Loucy (cell line): ENCODE measurements at regions not wholly inside any gene's neighbourhood (a gene's known extent, or its start where the extent isn't known, plus 50 kb on each side); places are given as distances from the start of the nearest gene placed in this dataset.

Experiments
- H2AFZ ChIP-seq: fragments of 200-600 bp; sonication (generic); 2 replicates; pipeline ENCODE4 v1.6.0; 2016; ENCODE audit warnings: antibody characterized with exemption, mild to moderate bottlenecking, low read length, moderate library complexity
- H3F3A ChIP-seq: fragments of 200-600 bp; 2 replicates; pipeline ENCODE4 v1.6.0; 2016; ENCODE audit warnings: antibody characterized with exemption, low read depth, mild to moderate bottlenecking
- H3K27me3 ChIP-seq: fragments of 200-600 bp; sonication (generic); 2 replicates; pipeline ENCODE4 v1.6.1; 2014; ENCODE audit warnings: low read length, mild to moderate bottlenecking; ENCODE audit not compliant: insufficient read depth, poor library complexity, severe bottlenecking
- H3K36me3 ChIP-seq: fragments of 200-600 bp; sonication (generic); 2 replicates; pipeline ENCODE4 v1.6.1; 2016; ENCODE audit warnings: low read length; ENCODE audit not compliant: insufficient read depth
- H3K4me1 ChIP-seq: fragments of 200-600 bp; sonication (generic); 2 replicates; pipeline ENCODE4 v1.5.1; 2014; ENCODE audit warnings: low read length, mild to moderate bottlenecking; ENCODE audit not compliant: insufficient read depth, poor library complexity, severe bottlenecking
- H3K4me2 ChIP-seq: fragments of 200-600 bp; sonication (generic); 2 replicates; pipeline ENCODE4 v1.6.0; 2014; ENCODE audit warnings: antibody characterized with exemption, low read length, low read depth, mild to moderate bottlenecking; ENCODE audit not compliant: poor library complexity, severe bottlenecking
- H3K4me3 ChIP-seq: fragments of 200-600 bp; sonication (generic); 2 replicates; pipeline ENCODE4 v1.5.1; 2014; ENCODE audit warnings: low read length, mild to moderate bottlenecking, mixed read lengths; ENCODE audit not compliant: poor library complexity, severe bottlenecking
- H3K79me2 ChIP-seq: fragments of 200-600 bp; sonication (generic); 2 replicates; pipeline ENCODE4 v1.6.1; 2014; ENCODE audit warnings: low read length; ENCODE audit not compliant: insufficient read depth
- H3K9ac ChIP-seq: fragments of 200-600 bp; sonication (generic); 2 replicates; pipeline ENCODE4 v1.6.0; 2014; ENCODE audit warnings: mild to moderate bottlenecking, low read depth, low read length, moderate library complexity; ENCODE audit not compliant: poor library complexity, severe bottlenecking
- H3K9me2 ChIP-seq: fragments of 200-600 bp; sonication (generic); replicated peaks from 2 replicates; pipeline ENCODE4 v1.6.1; 2016; ENCODE audit warnings: low read depth, low read length, mixed read lengths
- H3K9me3 ChIP-seq: fragments of 200-600 bp; sonication (generic); 2 replicates; pipeline ENCODE4 v1.6.1; 2014; ENCODE audit warnings: mild to moderate bottlenecking, antibody characterized with exemption, low read length, low read depth; ENCODE audit not compliant: insufficient read depth
- H4K20me1 ChIP-seq: fragments of 200-600 bp; sonication (generic); 2 replicates; pipeline ENCODE4 v1.6.0; 2014; ENCODE audit warnings: antibody characterized with exemption, low read length, mild to moderate bottlenecking; ENCODE audit not compliant: insufficient read depth, poor library complexity, severe bottlenecking
- CTCF ChIP-seq: fragments of 200-600 bp; sonication (generic); conservative IDR thresholded peaks from 2 replicates; pipeline ENCODE4 v1.5.1; 2014; ENCODE audit warnings: mild to moderate bottlenecking, antibody characterized with exemption, low read length
- EZH2phosphoT487 ChIP-seq: fragments of 200-600 bp; IDR thresholded peaks from 2 replicates; pipeline ENCODE4 v1.6.1; 2018; ENCODE audit warnings: antibody characterized with exemption, mild to moderate bottlenecking, moderate library complexity, borderline replicate concordance

- Histone ChIP-seq H4K20me1 (no peaks in the 10 kb centered on the region), H3K4me1 (no peaks in the 10 kb centered on the region), H3F3A (no peaks in the 10 kb centered on the region), H3K4me3 (no peak overlapping the region), H3K4me2 (no peak overlapping the region), H3K9me2 (no peaks in the 10 kb centered on the region), H3K36me3 (no peaks in the 10 kb centered on the region), H3K9ac (no peak overlapping the region), H3K9me3 (no peaks in the 10 kb centered on the region), H3K79me2 (no peaks in the 10 kb centered on the region), H2AFZ (no peak overlapping the region), H3K27me3 (no peaks in the 10 kb centered on the region)
- TF ChIP-seq EZH2phosphoT487 (no peak), CTCF (no peak)
These were observed 1605.7 kb upstream of the SLC10A2 start for GRCh38 chr13:104671901-104672300.

- Histone ChIP-seq H3K36me3 (no peaks in the 10 kb centered on the region), H3K4me2 (no peak overlapping the region), H4K20me1 (no peaks in the 10 kb centered on the region), H2AFZ (no peak overlapping the region), H3K9me3 (no peaks in the 10 kb centered on the region), H3K4me3 (no peak overlapping the region), H3K4me1 (no peaks in the 10 kb centered on the region), H3F3A (no peaks in the 10 kb centered on the region), H3K79me2 (no peaks in the 10 kb centered on the region), H3K9ac (no peak overlapping the region), H3K27me3 (no peaks in the 10 kb centered on the region), H3K9me2 (no peaks in the 10 kb centered on the region)
- TF ChIP-seq EZH2phosphoT487 (no peak), CTCF (no peak)
These were observed 1591.0 kb upstream of the SLC10A2 start for GRCh38 chr13:104657196-104657595.

GRCh38 chr13:104650431-104650830 is 1584.2 kb upstream of the SLC10A2 start:
- Histone ChIP-seq H3K9ac (no peak overlapping the region), H4K20me1 (no peaks in the 10 kb centered on the region), H3K4me3 (no peak overlapping the region), H3K4me1 (no peaks in the 10 kb centered on the region), H3K27me3 (no peaks in the 10 kb centered on the region), H3K9me2 (no peaks in the 10 kb centered on the region), H3K36me3 (no peaks in the 10 kb centered on the region), H2AFZ (no peak overlapping the region), H3K4me2 (no peak overlapping the region), H3K9me3 (no peaks in the 10 kb centered on the region), H3F3A (no peaks in the 10 kb centered on the region), H3K79me2 (no peaks in the 10 kb centered on the region)
- TF ChIP-seq EZH2phosphoT487: no peak
- TF ChIP-seq CTCF: no peak
